AG04450 (cell line): ENCODE measurements at regions not wholly inside any gene's neighbourhood (a gene's known extent, or its start where the extent isn't known, plus 50 kb on each side); places are given as distances from the start of the nearest gene placed in this dataset.

Experiments
- CTCF ChIA-PET: fragments of 300-600, 350-600 bp; formaldehyde crosslinking; extraction: SDS; loops from one replicate; lab custom pipeline; 2022; ENCODE audit warnings: antibody characterized with exemption, inconsistent platforms; lab: Charles Lee
- POLR2A ChIA-PET: fragments of 350-600 bp; formaldehyde crosslinking; extraction: SDS; loops from one replicate; lab custom pipeline; 2021; ENCODE audit warnings: antibody characterized with exemption, inconsistent platforms; lab: Yijun Ruan, JAX
- DNase-seq: peaks from one replicate; pipeline ENCODE4 v3.0.0-alpha.2; 2011; ENCODE audit warnings: low read depth, low spot score
- H3K27ac ChIP-seq: one replicate; pipeline ENCODE4 v1.5.1; 2012; ENCODE audit warnings: low read depth, low read length, control low read depth
- H3K27me3 ChIP-seq: one replicate; pipeline ENCODE4 v1.6.0; 2012; ENCODE audit warnings: low read length; ENCODE audit not compliant: control insufficient read depth, insufficient read depth
- H3K4me3 ChIP-seq: 2 replicates; pipeline ENCODE4 v1.5.1; 2011; ENCODE audit warnings: mild to moderate bottlenecking, low read depth, low read length, control low read depth
- H3K9me3 ChIP-seq: 2 replicates; pipeline ENCODE4 v1.5.1; 2012; ENCODE audit warnings: low read length; ENCODE audit not compliant: control insufficient read depth, insufficient read depth
- TF ChIP-seq, protein P1 (sequence below): IDR thresholded peaks from 2 replicates; pipeline ENCODE4 v1.5.1; 2011; ENCODE audit warnings: low read depth, low read length, control low read depth, inconsistent platforms

DNA sequence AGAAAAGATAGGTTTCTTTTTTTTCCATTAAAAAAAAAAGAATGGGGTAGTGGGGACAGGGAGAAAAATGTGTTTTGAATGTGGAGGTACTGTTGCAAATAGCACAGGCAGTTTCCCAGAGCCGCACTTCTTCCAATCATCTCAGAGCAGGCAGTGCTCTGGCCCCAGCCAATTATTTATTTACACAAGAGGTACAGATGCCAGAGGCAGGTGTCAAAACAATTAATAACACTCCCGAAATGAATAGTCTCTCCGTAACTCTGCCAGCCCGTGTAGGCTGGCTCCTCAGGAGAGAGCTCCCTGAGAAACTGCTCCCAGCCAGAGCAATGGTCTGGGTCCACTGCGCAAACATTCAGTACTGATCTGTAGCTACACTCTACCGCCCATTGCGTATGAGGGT lies 130.8 kb upstream of the IL1RAPL2 start:
- CTCF ChIA-PET: no interaction called here
- Histone ChIP-seq H3K27me3 (no peaks in the 10 kb centered on the region), H3K4me3 (no peak overlapping the region), H3K27ac (no peak overlapping the region), H3K9me3 (no peaks in the 10 kb centered on the region)
- POLR2A ChIA-PET: no interaction called here
- TF ChIP-seq, protein P1, sequence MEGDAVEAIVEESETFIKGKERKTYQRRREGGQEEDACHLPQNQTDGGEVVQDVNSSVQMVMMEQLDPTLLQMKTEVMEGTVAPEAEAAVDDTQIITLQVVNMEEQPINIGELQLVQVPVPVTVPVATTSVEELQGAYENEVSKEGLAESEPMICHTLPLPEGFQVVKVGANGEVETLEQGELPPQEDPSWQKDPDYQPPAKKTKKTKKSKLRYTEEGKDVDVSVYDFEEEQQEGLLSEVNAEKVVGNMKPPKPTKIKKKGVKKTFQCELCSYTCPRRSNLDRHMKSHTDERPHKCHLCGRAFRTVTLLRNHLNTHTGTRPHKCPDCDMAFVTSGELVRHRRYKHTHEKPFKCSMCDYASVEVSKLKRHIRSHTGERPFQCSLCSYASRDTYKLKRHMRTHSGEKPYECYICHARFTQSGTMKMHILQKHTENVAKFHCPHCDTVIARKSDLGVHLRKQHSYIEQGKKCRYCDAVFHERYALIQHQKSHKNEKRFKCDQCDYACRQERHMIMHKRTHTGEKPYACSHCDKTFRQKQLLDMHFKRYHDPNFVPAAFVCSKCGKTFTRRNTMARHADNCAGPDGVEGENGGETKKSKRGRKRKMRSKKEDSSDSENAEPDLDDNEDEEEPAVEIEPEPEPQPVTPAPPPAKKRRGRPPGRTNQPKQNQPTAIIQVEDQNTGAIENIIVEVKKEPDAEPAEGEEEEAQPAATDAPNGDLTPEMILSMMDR: no peak
- DNase-seq: no peak

DNA sequence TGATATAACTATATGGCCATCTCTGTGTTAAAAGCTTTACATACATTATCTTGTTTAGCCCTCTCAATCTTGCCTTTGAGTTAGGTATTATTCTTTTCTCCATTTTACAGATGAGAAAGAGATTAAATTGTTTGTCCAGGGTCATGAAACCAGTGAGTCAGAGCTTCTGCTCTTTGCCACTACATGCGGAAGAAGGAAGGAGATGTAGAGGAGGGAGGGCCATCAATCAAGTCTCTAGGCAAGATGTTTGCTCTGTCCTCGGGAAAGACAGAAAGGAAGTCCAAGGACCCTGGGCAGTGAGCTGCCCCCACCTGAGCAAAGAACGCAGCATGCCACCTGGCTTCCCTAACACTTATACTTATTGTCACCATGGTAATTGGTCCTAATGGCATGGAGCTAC lies 133.7 kb upstream of the IL1RAPL2 start:
- H3K27me3 ChIP-seq: no peaks in the 10 kb centered on the region
- DNase-seq: no peak

DNA sequence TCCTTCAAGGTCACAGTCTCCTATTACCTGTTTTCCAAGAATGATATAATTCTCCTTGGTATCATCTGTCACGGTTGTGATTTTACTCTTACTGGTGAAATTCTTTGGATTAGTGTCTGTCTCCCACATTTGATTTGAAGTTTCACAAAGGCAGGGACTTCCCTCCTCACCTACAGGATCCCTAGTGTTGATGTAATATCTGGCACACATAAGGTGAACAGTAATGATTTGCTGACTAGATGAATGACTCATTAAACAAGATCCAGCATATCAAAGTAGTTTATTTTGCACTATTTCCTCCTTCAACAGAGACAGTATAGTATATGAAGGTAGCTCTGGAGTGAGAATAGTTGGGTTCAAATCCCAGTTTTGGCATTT lies 135.3 kb upstream of the IL1RAPL2 start:
- no peak for DNase-seq
- H3K9me3 ChIP-seq: no peaks in the 10 kb centered on the region
- TF ChIP-seq, protein P1: no peak
- POLR2A ChIA-PET: no interaction called here
- no peaks in the 10 kb centered on the region for H3K27me3 ChIP-seq
- CTCF ChIA-PET: no interaction called here
- no peak overlapping the region for H3K27ac ChIP-seq
- no peak overlapping the region for H3K4me3 ChIP-seq

More for the DNA sequence above, 133.7 kb upstream of the IL1RAPL2 start:
- no peaks in the 10 kb centered on the region for H3K9me3 ChIP-seq
- no peak overlapping the region for H3K4me3 ChIP-seq
- TF ChIP-seq, protein P1: no peak
- H3K27ac ChIP-seq: no peak overlapping the region
- CTCF ChIA-PET: no interaction called here
- POLR2A ChIA-PET: no interaction called here

DNA sequence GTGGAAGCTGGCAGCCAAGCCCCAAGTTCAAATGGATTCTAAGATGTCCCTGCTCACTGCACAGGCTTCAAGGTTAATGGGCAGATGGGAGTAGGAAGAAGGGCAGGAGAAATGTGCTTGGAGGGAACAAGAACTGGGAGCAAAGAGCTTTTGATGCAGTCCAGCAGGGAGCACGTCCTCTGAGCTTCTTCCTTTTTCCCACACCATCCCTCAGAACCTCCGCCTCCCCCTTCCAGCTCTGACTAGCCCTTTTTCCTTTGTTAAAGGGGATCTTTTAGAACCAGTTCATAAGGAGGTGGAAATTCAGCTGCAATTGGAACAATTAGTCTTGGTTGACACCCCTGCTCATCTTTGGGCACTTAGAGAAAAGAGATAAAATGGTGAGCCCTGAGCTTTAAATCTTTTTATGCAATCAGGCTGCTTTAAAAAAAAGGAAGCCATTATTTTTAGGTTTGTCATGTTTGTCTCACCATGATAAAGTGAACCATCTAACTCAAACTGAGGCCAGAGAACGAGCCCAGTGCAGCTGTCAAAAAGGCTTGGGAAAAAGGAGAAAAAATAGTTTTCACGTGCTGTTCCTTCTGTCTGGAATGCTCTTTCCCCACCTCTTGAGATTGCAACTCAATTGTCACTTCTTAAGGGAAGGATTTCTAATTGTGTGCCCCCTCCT lies 135.8 kb upstream of the IL1RAPL2 start:
- Histone ChIP-seq H3K27me3 (no peaks in the 10 kb centered on the region), H3K4me3 (no peak overlapping the region), H3K27ac (no peak overlapping the region), H3K9me3 (no peaks in the 10 kb centered on the region)
- DNase-seq: no peak
- TF ChIP-seq, protein P1: no peak
- POLR2A ChIA-PET: no interaction called here
- CTCF ChIA-PET: no interaction called here

DNA sequence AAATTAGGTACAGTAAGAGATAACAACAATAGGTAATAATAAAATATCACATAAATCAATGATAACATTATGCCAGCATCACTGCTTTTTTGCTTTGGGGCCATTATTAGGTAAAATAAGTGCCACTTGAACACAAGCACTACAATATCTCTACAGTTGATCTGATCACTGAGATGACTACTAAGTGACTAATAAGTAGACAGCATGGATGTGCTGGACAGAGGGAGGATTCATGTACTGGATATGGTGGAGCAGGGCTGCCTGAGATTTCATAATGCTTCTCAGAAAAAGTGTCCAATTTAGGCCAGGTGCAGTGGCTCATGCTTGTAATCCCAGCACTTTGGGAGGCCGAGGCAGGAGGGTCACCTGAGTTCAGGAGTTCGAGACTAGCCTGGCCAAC lies 137.8 kb upstream of the IL1RAPL2 start:
- no peak overlapping the region for H3K4me3 ChIP-seq
- H3K27me3 ChIP-seq: no peaks in the 10 kb centered on the region
- ChIA-PET POLR2A (no interaction called here), CTCF (no interaction called here)
- H3K27ac ChIP-seq: no peak overlapping the region
- H3K9me3 ChIP-seq: no peaks in the 10 kb centered on the region
- no peak for DNase-seq
- TF ChIP-seq, protein P1: no peak
